ENCODE measurements at regions not wholly inside any gene's neighbourhood (a gene's known extent, or its start where the extent isn't known, plus 50 kb on each side); places are given as distances from the start of the nearest gene placed in this dataset.

- H3K36me3 ChIP-seq (ENCODE audit: control insufficient read depth in 2 of 2, insufficient read depth in 1 of 2, low read length in 2 of 2): no peaks in the 10 kb centered on the region
- peaks cover 4% of the 10 kb centered on the region; the same call in 1 of the 2 replicates for H3K4me1 ChIP-seq (ENCODE audit: control insufficient read depth, insufficient read depth, low read length)
- H3K9me3 ChIP-seq (ENCODE audit: control insufficient read depth, insufficient read depth, low read depth, low read length): no peaks in the 10 kb centered on the region
- TF ChIP-seq, protein P1, sequence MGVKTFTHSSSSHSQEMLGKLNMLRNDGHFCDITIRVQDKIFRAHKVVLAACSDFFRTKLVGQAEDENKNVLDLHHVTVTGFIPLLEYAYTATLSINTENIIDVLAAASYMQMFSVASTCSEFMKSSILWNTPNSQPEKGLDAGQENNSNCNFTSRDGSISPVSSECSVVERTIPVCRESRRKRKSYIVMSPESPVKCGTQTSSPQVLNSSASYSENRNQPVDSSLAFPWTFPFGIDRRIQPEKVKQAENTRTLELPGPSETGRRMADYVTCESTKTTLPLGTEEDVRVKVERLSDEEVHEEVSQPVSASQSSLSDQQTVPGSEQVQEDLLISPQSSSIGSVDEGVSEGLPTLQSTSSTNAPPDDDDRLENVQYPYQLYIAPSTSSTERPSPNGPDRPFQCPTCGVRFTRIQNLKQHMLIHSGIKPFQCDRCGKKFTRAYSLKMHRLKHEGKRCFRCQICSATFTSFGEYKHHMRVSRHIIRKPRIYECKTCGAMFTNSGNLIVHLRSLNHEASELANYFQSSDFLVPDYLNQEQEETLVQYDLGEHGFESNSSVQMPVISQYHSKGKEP (tag by site-specific recombination; IDR thresholded peaks at IDR 0.05): no peak
- TF ChIP-seq ZNF184 (tag by site-specific recombination; IDR thresholded peaks at IDR 0.05) (no peak), ZNF548 (tag by site-specific recombination; IDR thresholded peaks at IDR 0.05) (no peak), ZNF140 (tag by site-specific recombination; IDR thresholded peaks at IDR 0.05) (no peak)
- H3K4me3 ChIP-seq (ENCODE audit: low read depth, low read length): no peak overlapping the region
- POLR2A ChIA-PET: no interaction called here
- CTCF ChIA-PET: no interaction called here
- no peak overlapping the region for H3K27ac ChIP-seq (ENCODE audit: extremely low read depth, low read depth, low read length)
These were observed 1606.4 kb upstream of the ACVR2A start for GRCh38 chr2:146238254-146238966.

- ChIA-PET CTCF (no interaction called here), POLR2A (no interaction called here)
- peaks cover 4% of the 10 kb centered on the region; the same call in 1 of the 2 replicates for H3K4me1 ChIP-seq (ENCODE audit: control insufficient read depth, insufficient read depth, low read length)
- TF ChIP-seq ZNF169 (tag by site-specific recombination; IDR thresholded peaks at IDR 0.05) (no peak), ZNF350 (tag by site-specific recombination; IDR thresholded peaks at IDR 0.05) (no peak), ZNF639 (tag by site-specific recombination; IDR thresholded peaks at IDR 0.05) (no peak), PRDM4 (tag by site-specific recombination; IDR thresholded peaks at IDR 0.05) (no peak), ZNF629 (tag by site-specific recombination; IDR thresholded peaks at IDR 0.05) (no peak), MEIS1 (CRISPR knock-in tag; IDR thresholded peaks at IDR 0.05; ENCODE audit: borderline replicate concordance) (no peak), ZNF311 (tag by site-specific recombination; IDR thresholded peaks at IDR 0.05; ENCODE audit: borderline replicate concordance) (no peak), ZNF768 (tag by site-specific recombination; IDR thresholded peaks at IDR 0.05) (no peak), ZNF184 (tag by site-specific recombination; IDR thresholded peaks at IDR 0.05) (no peak), ZNF596 (tag by site-specific recombination; IDR thresholded peaks at IDR 0.05) (no peak), MZF1 (tag by site-specific recombination; IDR thresholded peaks at IDR 0.05; ENCODE audit: borderline replicate concordance) (no peak), ZNF555 (tag by site-specific recombination; conservative IDR thresholded peaks at IDR 0.05) (no peak)
- TF ChIP-seq, protein P2, sequence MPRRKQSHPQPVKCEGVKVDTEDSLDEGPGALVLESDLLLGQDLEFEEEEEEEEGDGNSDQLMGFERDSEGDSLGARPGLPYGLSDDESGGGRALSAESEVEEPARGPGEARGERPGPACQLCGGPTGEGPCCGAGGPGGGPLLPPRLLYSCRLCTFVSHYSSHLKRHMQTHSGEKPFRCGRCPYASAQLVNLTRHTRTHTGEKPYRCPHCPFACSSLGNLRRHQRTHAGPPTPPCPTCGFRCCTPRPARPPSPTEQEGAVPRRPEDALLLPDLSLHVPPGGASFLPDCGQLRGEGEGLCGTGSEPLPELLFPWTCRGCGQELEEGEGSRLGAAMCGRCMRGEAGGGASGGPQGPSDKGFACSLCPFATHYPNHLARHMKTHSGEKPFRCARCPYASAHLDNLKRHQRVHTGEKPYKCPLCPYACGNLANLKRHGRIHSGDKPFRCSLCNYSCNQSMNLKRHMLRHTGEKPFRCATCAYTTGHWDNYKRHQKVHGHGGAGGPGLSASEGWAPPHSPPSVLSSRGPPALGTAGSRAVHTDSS (tag by site-specific recombination; IDR thresholded peaks at IDR 0.05): no peak
- TF ChIP-seq, protein P3, sequence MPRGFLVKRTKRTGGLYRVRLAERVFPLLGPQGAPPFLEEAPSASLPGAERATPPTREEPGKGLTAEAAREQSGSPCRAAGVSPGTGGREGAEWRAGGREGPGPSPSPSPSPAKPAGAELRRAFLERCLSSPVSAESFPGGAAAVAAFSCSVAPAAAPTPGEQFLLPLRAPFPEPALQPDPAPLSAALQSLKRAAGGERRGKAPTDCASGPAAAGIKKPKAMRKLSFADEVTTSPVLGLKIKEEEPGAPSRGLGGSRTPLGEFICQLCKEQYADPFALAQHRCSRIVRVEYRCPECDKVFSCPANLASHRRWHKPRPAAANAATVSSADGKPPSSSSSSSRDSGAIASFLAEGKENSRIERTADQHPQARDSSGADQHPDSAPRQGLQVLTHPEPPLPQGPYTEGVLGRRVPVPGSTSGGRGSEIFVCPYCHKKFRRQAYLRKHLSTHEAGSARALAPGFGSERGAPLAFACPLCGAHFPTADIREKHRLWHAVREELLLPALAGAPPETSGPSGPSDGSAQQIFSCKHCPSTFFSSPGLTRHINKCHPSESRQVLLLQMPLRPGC (tag by site-specific recombination; IDR thresholded peaks at IDR 0.05): no peak
- TF ChIP-seq, protein P4, sequence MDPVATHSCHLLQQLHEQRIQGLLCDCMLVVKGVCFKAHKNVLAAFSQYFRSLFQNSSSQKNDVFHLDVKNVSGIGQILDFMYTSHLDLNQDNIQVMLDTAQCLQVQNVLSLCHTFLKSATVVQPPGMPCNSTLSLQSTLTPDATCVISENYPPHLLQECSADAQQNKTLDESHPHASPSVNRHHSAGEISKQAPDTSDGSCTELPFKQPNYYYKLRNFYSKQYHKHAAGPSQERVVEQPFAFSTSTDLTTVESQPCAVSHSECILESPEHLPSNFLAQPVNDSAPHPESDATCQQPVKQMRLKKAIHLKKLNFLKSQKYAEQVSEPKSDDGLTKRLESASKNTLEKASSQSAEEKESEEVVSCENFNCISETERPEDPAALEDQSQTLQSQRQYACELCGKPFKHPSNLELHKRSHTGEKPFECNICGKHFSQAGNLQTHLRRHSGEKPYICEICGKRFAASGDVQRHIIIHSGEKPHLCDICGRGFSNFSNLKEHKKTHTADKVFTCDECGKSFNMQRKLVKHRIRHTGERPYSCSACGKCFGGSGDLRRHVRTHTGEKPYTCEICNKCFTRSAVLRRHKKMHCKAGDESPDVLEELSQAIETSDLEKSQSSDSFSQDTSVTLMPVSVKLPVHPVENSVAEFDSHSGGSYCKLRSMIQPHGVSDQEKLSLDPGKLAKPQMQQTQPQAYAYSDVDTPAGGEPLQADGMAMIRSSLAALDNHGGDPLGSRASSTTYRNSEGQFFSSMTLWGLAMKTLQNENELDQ (tag by site-specific recombination; IDR thresholded peaks at IDR 0.05; ENCODE audit: low read depth): no peak
- no peak overlapping the region for H3K27ac ChIP-seq (ENCODE audit: extremely low read depth, low read depth, low read length)
- no peaks in the 10 kb centered on the region for H3K36me3 ChIP-seq (ENCODE audit: control insufficient read depth in 2 of 2, insufficient read depth in 1 of 2, low read length in 2 of 2)
- H3K4me3 ChIP-seq (ENCODE audit: low read depth, low read length): no peak overlapping the region
- no peaks in the 10 kb centered on the region for H3K9me3 ChIP-seq (ENCODE audit: control insufficient read depth, insufficient read depth, low read depth, low read length)
These were observed 1609.7 kb upstream of the ACVR2A start for GRCh38 chr2:146235158-146235557.

Measured in HEK293 (cell line).